HS-27A (cell line): ENCODE measurements at regions not wholly inside any gene's neighbourhood (a gene's known extent, or its start where the extent isn't known, plus 50 kb on each side); places are given as distances from the start of the nearest gene placed in this dataset.

Source experiments
- DNase-seq: peaks from one replicate; pipeline ENCODE4 v3.0.0-alpha.2; 2012; ENCODE audit warnings: low read depth, missing footprints

DNA sequence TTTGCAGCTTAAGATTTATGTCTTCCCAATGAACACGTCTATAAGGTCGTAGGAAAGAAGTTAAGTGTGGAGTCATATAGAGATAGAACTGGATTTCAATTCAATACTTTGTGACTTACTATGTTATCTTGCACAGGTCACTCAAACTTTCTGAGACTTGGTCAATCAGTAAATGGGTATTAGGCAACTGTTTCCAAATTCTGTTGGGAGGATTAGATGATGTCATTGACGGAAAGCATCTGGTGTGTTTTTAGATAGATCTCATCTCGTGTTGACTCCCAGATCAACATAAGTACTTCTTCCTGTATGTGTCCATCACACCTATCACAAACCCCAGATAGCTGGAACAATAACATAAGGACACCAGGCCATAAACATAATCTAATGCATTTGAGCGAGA lies 771.1 kb upstream of the FANCL start:
- DNase-seq, result no peak

DNA sequence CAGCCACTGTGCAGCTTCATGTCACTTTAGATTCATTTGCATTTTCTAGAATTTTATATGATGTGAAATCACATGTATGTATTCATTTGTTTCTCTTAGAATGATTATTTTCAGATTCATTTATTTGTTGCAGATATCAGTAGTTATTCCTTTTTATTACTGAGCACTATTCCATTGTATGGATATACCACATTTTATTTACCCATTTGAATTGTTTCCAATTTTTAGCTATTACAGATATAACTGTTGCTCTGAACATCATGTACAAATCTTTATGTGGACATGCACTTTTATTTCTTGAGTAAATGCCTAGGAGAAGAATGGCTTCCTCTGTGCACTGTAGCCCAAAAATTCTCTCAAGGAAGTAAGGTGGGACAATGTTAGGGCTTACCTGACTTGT lies 767.8 kb upstream of the FANCL start:
- no peak for DNase-seq

DNA sequence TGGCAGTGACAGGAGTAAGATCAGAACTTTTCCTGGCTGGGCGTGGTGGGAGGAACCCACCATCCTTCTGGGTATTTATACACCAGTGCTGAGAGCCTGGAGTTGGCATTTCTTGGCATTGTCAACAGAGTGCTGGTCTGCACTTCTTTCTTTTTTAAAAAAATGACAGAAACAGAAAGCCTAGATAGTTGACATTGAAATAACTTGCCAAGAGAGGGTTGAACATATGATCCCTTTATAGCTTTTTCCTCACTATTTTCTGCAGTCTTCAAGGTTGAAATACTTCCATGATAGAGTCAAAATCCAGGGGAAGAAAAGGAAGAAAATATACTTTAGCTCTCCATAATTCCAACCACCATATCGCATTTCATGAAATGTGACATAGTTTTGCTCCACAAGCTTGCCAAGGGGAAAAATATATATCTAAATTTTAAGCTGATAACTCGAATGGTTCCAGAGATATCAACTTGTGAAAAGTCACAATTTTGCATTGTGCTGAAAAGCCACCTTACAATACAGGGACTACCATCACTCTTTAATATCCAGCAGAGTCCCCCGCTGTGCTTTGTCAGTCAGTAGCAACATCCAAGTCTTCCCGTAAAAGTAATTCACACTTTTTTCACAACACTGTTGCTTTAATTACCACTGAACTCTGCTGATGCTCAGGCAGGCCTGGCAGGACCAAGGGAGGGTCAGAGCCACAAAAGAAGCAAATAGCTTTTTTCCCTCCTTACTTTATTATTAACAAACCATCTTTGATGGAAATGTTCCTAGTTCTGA lies 764.9 kb upstream of the FANCL start:
- no peak for DNase-seq

DNA sequence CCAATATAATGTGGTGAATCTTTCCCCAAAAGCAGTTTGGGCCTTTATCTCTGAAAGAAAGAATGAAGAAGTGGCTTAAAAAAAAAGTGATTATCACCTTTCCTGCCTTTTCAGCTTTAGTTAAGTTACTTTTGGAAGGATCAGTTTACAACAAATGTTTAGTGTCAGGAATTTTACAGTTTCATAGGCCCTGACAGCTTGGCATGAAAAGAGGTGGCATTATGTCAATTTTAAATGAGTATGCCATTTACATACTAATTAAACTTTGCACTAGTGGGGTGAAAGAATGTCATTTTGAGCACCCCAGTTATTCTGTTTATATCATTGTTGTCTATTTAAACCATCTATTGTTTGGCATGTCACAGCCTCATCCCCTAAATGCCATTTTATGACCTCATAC lies 763.5 kb upstream of the FANCL start:
- no peak for DNase-seq

DNA sequence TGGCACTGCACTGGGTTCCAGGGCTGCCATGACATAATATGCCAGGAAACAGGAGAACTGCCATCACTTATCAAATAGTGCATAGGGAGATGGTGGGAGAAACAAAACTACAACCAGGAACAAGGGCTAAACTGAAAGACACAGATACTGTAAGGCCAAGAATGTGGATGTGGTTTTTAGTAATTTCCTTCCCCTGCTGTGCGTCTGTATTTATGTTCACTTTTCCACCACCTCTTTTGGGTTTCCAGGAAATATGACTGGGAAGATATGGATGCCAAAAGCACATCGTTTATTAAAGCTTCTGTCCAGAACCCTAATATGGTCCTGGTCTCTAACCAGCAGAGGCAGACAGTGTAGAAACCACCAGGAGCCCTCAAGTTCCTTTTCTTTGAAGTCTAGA lies 759.7 kb upstream of the FANCL start:
- DNase-seq, result no peak

DNA sequence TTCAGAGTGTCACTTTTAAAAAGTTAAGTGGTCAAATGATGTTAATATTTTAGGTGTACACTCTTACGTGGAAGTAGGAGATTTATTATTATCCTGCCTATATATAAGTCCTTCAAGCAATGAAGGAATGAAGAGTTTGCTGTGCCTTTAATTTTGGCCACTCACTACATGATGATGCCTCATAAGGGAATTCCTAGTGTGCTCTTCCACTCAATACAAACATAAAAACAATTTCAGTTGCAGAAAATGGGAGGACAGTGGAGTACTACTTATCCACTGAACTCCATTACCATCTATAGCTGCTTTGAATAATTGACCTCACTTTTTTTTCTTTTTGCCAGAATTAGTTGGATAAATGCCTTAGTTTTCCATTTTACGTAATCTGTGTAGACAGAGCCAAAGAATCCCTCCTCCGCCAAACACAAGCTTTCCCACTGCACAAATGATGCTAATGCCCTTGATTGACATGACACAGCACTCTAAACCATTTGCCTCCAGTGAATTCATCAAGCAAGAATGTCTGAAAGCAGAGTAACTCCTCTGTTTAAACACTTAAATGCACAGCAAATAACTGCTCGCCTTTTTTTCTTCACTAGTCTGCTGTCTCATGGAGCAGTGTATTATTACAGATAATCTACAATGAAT lies 751.1 kb upstream of the FANCL start:
- no peak for DNase-seq

DNA sequence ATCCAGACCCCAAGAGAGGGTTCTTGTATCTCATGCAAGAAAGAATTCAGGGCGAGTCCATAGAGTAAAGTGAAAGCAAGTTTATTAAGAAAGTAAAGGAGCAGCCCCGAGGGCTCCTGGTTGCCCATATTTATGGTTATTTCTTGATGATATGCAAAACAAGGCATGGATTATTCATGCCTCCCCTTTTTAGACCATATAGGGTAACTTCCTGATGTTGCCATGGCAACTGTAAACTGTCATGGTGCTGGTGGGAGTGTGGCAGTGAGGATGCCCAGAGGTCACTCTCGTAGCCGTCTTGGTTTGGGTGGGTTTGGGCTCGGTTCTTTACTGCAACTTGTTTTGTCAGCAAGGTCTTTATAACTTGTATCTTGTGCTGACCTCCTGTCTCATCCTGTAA lies 750.2 kb upstream of the FANCL start:
- DNase-seq, result no peak

DNA sequence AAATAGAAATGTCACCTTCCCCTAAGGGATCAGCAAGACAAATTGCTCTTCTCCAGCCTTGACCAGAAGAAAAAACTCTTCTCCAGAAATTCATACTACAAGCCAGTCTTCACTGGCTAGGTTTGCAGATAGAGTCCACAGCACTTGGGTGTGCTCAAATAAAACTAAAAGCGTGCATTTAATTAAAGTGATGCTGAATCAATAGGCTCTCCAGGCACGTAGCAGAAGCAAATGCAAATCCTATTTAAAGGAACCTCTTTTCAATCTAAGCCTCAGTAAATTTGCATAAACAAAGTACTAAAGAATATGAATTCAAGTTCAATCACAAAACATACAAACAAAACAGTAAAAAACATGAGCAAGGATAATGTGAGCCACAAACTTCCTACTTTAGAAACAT lies 744.4 kb upstream of the FANCL start:
- DNase-seq, result no peak

DNA sequence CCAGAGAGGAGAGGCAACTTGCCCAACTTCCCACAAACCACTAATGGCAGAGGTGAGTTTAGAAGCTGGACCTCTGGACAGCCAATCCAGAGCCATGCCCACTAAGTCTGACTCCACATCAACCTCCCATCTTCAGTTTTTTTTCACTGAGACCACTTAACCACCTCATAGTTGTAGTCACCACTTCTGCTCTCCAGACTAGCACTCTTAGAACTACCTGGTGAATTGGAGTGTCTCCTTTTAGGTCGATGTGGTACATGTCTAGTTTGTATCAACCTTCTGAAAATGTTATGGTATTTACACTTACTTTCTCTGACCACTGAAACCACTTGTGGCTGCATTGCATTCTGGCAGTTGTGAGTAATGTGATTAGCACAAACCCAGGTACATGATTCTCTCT lies 743.6 kb upstream of the FANCL start:
- DNase-seq, result no peak

DNA sequence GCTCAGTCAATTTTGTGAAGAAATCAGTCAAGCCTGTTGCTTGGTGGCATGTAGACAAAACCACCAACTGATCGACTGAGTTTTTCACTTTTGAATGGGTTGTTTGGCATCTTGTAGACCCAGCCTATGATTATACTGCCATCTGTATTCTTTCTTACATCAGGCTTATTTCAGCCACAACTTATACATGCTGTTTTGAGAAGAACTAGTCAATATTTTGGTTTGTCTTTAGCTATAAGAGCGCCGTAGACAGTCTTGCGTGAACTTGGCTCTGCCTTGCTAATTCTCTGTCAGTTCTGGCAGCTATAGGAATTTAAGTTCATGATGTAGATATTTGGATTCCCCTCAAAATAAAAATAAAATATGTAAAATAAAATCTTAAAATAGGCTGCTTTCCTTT lies 742.0 kb upstream of the FANCL start:
- no peak for DNase-seq

DNA sequence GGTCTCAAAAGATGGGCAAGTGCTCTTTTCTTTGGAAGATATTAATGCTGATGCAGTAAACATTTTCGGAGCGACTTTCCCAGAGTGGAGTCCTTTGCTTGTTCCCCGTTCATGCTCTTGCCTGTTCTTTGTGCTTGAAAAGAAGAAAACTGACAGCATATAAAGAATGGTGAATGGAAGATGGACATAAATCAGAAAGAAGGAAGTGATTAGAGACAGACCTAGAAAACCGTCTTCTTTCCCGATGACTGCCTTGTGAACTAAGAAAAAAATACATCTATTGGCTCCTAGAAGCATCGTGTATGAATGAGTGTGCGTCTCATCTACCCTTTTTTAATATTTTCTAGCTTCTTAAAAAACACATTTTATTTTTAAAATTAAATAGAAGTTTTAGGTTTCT lies 740.1 kb upstream of the FANCL start:
- DNase-seq, result no peak

DNA sequence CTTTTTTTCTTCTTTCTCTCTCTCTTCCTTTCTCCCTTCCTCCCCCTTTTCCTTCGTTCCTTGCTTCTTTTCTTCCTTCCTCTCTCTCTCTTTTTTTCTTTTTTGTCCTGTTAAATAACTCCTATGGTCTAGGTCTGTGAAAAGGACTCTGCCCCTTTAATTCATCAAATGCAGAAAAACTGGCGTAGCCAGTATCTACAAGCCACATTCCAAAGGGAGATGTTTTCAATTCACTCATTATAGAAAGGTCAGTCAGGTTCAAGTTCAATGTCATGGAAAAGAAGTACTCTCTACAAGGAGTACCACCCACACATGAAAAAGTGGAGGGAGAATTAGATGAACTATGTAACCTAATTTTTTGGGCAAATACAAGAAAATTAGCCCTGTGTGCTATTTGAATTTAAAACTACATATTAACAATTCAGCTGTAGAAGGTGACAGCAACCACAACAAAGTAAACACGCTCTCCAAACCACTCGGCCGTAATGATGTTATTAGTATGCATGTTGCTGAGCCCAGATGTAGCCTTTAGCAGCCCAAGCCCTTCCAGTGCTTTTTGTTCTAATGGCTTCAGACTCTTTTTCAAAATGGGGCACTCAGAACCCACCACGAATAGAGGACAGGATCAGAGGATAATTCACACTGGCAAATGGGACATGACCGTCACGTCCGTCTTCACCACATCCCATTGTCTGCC lies 735.4 kb upstream of the FANCL start:
- DNase-seq, result no peak

DNA sequence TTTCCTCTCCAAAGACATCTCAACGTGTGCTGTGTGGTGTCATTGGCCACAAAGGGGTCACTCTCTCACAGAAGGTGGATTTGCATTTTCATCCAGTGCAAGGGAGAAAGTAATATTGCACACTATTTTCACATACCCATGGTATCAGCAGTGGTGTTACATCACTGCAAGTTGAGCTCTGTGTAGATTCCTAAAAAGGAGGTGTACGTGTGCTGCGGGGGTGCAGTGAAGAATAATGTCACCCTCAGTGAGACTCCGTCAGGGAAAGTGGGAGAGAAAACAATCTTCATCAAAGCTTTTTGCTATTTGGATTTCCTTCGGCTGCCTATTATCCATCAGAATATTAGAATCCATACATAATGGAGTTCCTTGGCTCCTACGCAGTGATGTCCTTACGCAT lies 733.8 kb upstream of the FANCL start:
- no peak for DNase-seq

DNA sequence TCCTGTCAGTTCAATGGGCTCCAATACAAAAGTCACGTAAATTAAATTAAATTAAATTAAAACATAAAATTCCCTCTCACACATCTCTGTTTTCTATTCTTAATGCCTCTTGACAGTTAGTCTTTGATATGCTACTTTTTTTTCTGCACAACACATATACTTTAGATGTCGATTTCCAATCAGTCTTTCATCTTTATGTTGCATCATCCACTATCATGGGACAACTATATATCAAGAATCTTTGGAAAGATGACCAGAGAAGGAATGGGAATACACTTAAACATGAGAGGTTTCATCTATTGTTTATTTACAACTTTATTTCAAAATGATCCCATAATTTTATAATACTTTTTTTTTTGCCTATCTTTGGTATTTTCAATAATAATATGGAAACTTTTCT lies 733.3 kb upstream of the FANCL start:
- no peak for DNase-seq

DNA sequence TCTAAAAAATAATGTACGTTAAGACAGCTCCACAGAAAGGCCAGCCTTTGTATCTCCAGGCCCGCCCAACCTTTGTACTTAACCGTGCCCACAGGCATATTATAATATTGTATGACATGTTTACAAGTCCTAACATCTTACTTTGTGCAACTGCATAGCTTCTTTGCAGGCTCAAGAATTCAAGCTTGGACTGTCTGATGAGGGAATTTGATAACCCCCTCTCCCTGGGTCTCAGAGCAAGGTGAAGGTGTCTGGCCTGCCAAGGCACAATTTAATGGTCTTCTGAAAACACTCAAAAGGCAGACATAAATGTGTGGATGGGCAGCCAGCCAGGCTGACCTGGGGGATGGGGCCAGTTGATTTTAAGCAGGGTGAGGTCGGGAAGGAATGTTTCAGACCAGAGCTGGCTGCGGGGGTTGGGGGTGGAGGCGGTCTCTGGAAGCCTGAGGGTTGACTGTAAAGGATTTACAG lies 732.7 kb upstream of the FANCL start:
- no peak for DNase-seq

DNA sequence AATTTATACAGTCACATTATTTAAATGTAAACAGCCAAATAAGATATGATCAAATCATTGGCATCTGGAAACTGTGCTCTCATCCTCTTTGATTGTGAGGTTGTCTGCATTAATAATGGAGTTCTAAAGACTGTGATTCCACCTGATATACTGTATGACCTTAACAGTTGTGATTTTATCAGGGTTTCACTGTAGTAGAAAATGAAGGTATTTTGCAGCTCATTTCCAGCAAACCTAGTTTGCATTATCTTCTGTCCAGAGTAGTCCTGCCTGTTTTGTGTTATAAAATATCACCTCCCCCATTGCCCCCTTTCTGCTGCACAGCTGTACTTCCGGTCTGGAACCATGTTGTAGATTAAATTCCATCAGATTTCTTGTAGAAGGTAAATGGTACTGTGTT lies 731.6 kb upstream of the FANCL start:
- no peak for DNase-seq

DNA sequence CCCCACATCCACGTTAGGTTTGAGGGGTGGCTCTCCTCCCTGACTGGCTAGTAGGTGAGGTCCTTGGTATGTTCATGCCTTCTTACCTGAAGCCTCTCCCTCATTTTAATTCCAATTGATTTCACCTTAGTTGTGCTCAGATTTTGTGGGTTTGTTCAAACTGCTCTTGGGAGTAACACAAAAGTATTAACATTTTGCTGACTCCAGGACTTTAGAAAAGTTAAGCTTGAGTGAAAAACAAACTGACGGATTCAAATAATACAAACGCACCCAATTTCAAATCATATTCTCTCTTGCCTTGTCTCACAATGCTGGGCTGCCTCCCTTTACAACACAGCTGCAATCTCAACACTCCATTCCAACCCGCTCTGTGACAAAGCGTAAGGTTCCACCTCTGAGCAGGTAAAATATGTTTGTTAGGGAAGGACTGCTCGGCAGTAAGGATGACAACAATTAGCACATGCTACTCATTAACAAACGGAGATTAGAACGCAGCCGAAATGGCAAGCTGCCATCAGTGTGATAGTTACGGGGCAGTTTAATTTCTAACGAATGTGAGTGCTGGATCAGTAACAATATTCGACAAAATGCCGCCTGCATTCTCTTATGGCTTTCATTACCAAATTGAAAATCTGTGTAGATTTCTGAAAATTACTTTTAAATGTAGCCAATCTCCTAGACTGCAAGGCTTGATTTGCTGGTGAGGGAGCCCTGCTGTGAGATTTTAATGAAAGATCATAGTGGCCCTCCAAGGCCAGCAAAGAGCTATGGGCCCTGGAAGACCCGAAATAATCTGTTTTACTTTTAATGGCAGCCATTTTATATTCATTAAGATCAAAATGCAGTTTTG lies 730.6 kb upstream of the FANCL start:
- DNase-seq, result no peak

DNA sequence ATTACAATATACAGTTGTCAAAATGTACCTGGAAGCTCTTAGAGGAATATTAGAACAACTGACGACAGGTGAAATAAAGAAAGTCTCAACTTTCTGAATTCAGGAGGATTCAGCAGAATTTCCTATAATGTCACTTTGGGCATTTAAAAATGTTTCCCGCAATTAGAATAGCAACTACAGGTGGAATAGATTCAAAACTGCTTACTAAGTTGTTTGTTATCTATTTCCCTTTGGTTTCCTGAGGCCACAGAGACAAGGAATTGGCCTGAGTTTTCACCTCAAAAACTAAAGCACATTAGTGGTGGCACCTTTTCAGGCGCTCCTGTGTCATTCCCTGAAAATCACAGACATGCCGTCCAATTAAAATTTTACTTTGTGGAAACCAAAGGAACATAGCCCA lies 729.2 kb upstream of the FANCL start:
- DNase-seq, result no peak

DNA sequence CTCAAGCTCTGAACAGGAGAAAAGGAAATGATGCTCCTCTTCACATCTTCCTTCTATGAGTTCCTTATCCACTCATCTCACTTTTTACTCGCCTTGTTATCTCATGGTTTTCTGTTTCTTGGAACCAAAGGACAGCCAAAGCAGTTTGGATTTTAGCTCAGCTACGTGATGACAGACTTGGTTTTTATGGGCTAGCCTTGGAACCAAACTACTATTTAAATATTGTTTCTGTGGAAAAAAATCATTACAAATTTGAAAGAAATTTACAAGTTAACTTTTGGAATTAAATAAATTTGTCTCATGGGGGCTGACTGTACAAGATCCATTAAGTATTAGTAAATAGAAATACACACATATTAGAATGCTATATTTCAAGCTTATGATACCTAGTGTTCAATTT lies 727.8 kb upstream of the FANCL start:
- DNase-seq, result no peak

DNA sequence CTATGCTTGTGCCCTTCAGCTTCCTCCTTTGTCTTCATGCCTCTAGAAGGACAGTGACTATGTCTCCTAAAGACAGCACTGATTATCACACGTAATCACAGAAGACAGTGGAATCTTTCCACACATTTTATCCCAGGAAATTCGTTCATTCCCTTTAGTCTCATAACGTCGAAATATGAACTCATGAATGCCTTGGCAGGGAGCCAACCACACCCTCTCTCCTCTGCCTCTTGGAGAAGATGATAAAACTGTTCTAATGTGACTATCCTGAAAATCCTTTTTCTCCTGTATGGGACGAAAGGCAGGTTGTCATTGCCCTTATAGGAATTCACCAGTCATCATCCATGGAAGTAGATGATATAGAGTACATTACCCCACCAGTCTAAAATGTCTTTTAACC lies 726.6 kb upstream of the FANCL start:
- DNase-seq, result no peak

DNA sequence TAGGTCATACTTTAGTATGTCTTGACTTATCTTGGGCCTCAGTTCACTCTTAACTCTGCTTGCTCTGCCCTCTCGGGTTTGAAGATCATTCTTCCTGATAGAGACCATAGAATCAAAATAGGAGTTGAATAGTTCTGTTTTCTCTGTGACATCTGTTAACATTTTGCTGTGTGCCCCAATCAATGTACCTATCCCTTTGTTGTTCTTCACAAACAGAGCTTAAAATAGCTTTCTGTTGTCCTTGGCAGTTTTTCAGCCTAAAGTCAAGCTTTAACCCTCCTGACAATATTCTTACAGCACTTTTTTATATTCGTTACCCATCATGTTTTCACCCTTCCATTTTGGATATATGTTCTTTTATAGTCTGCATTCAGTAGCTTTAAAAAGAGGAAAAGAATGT lies 724.5 kb upstream of the FANCL start:
- DNase-seq, result no peak

DNA sequence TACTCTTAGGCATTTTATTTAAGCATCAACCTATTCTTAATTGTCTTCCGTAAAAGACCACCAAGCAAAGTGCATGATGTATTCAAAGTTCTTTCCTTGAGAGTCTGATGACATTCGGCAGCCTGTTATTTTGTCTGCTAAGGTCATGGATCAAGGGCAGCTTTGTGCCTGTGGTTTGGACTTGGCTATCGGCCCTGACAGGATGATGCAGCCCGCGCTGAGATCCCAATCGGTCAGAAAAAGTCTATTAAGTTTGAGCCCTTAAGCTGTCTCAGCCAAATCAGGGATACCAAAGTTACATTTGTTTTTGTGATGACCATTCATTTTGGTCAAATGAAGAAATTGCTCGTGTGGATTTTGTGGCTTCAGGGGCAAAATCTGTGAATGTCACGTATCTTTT lies 718.9 kb upstream of the FANCL start:
- no peak for DNase-seq
